ENCODE measurements at regions not wholly inside any gene's neighbourhood (a gene's known extent, or its start where the extent isn't known, plus 50 kb on each side); places are given as distances from the start of the nearest gene placed in this dataset.

DNA sequence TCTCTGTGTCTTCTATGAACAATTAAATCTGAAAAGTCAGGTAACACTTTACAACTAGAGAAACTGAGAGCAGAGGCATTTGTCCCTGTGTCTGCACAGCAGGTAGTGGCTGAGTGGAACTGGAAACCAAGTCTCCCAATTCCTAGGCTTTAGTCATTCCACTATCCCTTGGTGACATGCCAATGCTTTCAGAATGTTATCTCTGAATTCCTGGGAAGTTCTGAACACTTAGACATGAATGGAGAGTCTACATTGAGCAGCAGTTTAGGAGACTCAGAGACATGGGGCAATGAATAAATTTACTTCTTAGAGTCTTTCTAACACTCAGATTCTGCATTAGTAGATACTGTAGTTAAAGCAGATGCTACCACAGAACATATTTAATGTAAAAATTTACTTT is 94.8 kb upstream of the APC start:
- TF ChIP-seq, protein P1, sequence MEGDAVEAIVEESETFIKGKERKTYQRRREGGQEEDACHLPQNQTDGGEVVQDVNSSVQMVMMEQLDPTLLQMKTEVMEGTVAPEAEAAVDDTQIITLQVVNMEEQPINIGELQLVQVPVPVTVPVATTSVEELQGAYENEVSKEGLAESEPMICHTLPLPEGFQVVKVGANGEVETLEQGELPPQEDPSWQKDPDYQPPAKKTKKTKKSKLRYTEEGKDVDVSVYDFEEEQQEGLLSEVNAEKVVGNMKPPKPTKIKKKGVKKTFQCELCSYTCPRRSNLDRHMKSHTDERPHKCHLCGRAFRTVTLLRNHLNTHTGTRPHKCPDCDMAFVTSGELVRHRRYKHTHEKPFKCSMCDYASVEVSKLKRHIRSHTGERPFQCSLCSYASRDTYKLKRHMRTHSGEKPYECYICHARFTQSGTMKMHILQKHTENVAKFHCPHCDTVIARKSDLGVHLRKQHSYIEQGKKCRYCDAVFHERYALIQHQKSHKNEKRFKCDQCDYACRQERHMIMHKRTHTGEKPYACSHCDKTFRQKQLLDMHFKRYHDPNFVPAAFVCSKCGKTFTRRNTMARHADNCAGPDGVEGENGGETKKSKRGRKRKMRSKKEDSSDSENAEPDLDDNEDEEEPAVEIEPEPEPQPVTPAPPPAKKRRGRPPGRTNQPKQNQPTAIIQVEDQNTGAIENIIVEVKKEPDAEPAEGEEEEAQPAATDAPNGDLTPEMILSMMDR (conservative IDR thresholded peaks at IDR 0.05) = no peak
- no peak for TF ChIP-seq ZFX (IDR thresholded peaks at IDR 0.05)
- H3K27ac ChIP-seq = no peak overlapping the region

DNA sequence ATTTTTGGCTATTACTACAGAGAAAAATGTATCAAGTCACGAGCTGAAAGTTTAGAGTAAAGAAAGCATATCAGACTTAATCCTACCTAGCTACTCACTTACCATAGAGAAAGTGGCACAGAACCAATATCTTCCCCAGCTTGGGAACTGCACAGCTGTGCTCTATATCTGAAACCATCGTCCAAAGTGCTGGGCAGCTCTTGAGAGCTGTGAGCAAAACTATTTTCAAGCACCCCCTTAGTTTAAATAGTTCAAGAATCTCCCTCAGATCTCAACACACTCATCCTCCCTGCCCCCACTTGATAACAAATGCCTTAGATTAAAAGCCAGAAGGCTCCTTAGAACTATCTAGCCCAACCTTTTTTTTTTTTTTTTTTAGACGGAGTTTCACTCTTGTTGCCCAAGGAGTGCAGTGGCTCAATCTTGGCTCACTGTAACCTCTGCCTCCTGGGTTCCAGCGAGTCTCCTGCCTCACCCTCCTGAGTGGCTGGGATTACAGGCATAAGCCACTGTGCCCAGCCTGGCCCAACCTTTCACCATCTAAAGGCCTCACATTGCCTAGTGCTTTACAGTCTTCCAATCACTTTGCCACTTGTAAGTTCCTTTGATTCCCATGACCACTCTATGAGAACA is 94.2 kb upstream of the APC start:
- H3K27ac ChIP-seq = no peak overlapping the region
- TF ChIP-seq ZFX (IDR thresholded peaks at IDR 0.05) = no peak
- TF ChIP-seq, protein P1 (conservative IDR thresholded peaks at IDR 0.05) = no peak

DNA sequence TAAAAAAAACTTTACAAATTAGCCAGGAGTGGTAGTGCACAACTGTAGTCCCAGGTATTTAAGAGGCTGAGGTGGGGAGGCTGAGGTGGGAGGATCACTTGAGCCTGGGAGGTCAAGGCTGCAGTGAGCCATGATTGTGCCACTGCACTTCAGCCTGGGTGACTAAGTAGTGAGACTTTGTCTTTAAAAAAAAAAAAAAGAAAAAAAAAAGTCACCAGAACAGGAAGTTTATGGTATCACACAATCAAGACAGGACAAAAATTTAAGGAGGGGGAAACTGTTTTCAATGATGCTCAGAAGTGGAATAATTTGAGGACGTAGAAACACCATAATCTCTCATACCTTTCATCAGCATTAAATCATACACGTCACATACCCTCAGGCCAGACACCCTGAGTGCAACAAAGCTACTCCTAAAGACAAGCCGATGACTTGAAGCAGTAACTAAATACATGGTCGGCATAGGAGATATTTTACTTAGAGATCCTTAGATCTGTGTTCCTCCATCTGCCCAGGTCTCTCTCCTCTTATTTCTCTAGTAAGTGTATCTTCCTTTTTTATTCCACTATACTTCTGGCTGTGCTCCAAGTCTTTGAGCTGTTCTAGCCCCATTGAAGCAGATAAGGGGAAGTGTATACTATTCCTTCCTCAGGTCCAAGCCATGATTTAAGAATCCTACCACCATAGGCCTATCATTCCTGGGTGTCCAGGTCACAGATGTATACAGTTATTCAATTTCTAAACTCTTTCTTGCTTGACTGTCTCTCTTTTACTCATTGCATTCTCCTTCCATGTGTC is 91.3 kb upstream of the APC start:
- H3K27ac ChIP-seq = no peak overlapping the region
- no peak for TF ChIP-seq ZFX (IDR thresholded peaks at IDR 0.05)
- TF ChIP-seq, protein P1 (conservative IDR thresholded peaks at IDR 0.05) = no peak

DNA sequence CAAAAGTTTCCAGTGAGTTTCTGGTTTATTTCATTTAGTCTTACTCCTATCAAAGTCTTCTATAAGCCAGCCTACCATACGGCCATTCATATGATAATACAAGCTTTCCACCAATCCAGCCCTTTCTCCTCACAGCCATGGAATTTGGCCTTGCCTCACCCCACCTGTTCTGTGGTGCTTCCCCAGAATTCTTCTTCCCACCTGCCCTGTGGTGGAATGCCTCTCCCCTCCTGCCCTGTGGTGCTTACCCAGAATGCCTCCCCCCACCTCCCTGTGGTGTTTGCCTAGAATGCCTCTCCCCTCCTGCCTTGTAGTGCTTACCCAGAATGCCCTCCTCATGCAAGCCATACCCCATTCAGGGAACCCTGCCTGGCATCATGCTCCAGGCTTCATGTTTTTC is 90.3 kb upstream of the APC start:
- TF ChIP-seq, protein P1 (conservative IDR thresholded peaks at IDR 0.05) = no peak
- no peak overlapping the region for H3K27ac ChIP-seq

DNA sequence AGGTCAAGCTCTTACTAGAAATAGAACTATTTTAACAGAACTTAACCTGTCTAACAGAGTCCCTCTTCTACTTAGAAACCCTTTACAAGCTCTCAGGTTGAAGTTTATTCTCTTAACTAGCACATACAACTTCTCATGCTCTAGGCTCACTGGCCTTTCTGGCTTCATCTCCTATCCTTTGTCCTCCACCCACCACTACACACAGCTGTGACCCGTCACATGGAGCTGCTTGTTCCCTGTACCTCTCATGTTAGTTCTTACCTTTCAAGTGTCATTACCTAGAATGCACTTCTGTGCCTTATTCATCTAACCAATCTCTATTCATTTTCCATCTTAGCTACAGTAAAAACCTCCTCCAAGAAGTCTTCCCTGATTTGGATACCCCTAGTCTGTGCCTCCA is 89.4 kb upstream of the APC start:
- H3K27ac ChIP-seq = no peak overlapping the region

DNA sequence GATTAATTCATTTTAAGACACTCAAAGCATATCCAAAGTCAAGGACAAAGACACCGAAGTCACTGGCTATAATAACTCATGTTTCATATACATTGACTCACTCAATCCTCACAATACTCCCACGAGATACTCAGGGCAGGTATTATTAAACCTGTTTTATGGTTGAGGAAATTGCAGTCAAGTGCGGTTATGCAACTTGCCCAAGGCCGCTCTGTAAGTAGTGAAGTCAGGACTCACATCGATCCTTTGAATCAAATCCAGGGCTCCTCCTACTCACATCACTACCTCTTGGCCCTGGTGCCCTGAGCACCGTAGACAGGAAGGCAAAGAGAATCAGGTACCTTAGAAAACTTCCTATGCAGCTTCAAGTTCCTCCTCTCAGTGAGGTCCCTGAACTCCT is 87.8 kb upstream of the APC start:
- H3K27ac ChIP-seq = no peak overlapping the region
- TF ChIP-seq ZFX (IDR thresholded peaks at IDR 0.05) = no peak
- TF ChIP-seq, protein P1 (conservative IDR thresholded peaks at IDR 0.05) = no peak

More for the DNA sequence above, 89.4 kb upstream of the APC start:
- no peak for TF ChIP-seq ZFX (IDR thresholded peaks at IDR 0.05)
- TF ChIP-seq, protein P1 (conservative IDR thresholded peaks at IDR 0.05) = no peak

DNA sequence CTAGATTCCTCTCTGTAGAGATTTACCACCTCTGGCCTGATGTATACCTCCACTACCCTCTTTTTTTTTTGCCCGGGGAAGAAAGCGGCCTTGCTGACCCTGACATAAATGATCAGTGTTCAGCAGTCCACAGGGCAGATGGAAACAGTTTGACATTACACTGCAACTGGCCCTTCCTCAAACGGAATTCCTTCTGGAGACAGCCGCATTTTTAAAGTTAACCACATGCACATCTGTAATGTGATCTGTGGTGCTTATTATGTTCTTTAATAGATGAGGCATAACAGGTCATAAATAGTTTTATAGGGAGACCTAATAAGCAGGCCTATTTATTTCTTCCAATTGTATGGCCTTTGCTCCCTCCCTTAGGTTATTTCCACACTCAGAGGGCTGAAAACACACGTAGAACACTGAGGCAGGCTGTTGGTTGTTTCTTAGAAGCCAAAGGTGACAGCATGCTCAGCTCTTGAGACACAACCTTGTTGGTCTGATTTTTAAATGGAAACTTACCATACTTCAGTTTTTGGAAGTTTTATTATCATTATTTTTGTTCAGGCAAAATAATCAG is 84.0 kb upstream of the APC start:
- no peak overlapping the region for H3K27ac ChIP-seq
- TF ChIP-seq, protein P1 (conservative IDR thresholded peaks at IDR 0.05) = no peak
- TF ChIP-seq ZFX (IDR thresholded peaks at IDR 0.05) = no peak

Data from C4-2B (cell line).